Activated CD8-positive, alpha-beta memory T cell treated with anti-CD3 and anti-CD28 coated beads for 1 hour (primary cell): ENCODE measurements at regions not wholly inside any gene's neighbourhood (a gene's known extent, or its start where the extent isn't known, plus 50 kb on each side); places are given as distances from the start of the nearest gene placed in this dataset.

Experiments
- DNase-seq, 2 donors: peaks; one replicate each; pipeline ENCODE4 v3.0.0-alpha.2; 2020; ENCODE audit warnings: low read depth in 1 of 2; ENCODE audit errors: extremely low read depth in 1 of 2

DNA sequence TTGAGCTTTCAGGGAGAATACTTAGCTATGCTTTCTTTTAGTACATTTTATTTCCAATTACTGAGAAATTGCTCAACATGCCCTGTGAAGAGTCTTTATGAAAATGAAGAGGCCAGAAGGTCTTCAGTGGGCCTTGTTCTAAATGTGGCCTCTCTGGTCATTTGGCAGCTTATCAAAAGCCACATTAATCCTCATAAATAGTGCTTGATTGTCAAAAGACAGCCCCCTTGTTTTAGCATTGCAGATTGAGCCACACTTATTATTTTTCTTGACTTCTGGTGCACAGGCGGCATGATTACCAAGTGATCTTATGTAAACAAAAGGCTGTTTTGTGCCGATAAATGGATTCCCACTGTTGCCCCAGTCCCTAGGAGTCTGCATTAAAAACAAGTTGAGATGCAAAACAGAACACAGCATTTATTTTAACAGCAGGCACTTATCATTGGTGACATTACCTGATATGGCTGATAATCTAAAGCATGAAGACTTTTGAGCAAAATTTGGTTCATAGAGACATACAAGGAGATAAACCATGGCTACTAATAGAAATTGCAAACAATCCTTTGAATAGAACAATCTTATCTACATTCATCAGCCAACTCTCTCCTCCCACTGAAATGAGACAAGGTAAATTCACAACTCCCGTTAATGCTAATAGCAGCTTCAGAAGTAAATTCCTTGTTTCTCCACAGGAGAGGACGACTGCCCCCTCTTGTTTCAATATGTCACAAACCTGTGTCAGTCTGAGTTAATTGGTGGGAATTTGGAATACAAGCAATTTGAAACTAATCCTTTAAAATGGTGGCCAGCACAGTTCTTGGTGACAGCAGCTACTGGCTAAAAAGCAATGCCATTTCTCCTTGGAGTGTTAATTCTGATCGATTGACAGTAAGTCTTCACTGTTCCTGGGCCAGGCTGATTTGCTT lies 194.3 kb downstream of the NSUN3 start:
- DNase-seq: no peak

DNA sequence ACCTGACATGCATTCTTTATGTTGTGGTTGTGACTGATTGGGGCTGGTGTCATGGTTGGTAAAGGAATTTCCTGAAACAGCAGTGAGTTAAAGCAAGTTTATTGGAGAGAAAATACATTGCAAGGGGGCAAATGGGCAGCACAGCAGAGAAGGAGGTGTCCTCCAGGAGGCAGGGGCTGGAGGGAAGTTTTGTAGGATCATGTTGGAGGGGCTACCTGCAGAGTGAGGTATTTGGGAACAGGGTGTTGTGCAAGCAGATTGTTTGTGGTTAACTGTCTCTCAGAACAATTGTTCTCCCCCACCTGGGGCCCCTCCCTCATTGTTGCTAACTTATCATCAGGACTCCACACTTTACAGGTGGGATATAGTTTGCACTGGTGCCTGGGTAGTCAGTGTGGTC lies 196.0 kb downstream of the NSUN3 start:
- no peak for DNase-seq

DNA sequence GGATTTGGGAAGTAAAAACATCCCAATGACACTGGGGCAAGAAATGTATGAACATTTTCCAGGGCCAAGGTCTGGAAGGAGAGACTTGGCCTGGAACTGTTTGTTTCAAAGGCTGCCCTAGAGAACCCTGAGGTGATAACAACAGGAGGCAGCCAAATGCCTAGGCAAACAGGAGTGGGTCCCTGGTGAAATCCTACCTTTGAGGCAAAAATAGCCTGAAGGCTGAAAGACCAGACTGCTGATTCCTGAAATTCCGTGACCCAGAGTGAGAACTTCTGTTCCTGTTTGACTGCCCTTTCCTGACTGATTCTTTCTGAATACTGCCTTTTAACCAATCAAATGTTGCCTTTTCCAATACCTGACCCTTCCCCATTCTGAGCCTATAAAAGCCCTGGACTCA lies 196.4 kb downstream of the NSUN3 start:
- no peak for DNase-seq

DNA sequence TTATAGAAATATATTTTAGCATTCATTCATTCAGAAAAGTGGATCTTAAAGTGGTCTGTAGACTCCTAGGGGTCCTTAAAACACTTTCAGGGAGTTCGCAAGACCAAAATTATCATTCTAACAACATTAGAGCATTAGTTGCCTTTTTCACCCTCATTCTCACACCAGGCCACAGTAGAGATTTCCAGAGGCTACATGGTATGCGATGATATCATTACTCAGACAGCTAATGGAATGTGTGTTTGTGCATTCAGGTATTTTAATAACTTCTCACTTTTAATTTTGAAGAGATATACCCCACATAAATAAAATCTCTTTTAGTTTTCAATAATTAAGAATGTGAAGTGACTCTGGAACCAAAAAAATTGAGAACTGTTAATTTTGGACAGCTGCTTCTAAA lies 206.9 kb downstream of the NSUN3 start:
- no peak for DNase-seq

DNA sequence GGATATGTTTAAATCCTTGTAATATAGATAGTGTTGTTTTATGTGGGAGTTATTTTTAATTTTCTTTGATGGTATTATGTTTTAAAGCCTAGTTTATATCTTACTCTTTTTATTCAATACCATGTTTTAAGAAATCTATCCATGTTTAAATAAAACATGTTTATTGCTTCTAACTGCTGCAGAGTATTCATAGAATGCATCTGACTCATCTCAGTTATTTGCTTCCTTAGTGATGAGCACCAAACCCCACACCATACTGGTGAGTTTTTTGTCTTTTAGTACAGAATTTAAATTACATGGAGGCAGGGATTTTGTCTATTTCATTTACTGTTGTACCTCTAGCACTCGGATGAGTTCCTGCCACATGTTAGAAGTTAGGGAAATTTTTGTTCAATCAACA lies 209.2 kb downstream of the NSUN3 start:
- DNase-seq: no peak

DNA sequence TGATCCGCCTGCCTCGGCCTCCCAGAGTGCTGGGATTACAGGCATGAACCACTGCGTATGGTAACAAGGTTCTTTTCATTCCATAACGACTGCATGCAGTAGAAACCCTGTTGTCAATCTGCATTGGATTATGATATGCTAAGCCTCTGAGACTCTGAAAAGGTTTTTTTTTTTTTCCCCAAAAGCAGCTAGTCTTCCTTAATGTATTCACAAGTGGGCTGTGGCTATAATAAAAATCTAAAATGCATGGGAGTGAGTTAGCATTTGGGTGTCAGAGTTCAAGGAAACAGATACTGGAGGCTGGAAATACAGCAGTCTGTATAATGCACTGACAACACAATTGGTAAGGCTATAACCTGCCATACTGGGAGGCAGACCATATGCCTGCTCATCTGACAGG lies 218.1 kb downstream of the NSUN3 start:
- DNase-seq: no peak

DNA sequence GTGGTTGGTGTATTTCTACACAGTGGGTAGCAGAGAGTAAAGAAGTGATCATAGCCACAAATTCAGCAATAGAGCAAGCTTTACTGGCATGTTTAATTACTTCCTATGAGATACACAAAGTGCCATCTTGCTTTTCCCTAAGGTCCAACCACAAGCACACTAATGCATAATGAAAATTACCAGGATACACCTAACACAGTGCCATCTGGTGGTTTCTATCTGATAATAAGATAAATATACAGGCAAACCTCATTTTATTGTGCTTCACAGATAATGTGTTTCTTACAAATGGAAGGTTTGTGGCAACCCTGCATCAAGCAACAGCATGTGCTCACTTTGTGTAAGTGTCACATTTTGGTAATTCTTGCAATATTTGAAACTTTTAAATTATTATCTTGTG lies 223.0 kb downstream of the NSUN3 start:
- DNase-seq: no peak

DNA sequence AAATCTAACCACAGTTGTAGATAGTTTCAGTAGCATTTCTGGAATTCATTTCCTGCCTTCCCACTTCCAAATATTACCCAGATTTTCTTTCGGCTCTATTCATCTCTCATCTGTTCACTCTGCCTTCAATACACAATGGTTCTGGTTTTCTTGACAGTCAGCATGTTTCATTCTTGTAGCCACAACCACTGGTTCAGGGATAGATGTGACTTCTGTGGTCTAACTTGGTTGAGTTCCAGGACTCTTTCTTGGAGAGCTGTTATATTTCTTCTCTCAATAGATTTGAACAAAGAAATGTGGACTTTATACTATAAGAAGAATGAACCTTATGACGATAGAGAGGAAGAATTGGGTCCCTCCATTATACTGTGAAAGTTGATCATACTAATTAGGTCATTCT lies 228.8 kb downstream of the NSUN3 start:
- DNase-seq: no peak

DNA sequence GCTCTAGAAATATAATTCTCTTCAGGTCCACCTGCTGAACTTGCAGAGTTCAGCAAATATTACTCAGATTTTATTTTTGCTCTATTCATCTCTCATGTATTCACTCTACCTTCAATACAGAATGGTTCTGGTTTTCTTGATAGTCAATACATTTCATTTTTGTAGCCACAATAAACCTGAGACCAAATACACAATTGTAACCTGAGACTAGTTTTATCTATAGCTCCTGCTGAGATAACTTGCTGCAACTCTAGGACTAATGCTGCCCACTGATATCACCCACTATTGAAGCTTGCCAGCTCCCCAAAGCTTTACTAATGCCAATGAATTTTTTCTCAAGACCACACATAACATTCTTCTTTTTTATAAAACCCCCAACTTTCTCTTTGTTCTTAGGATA lies 229.3 kb downstream of the NSUN3 start:
- DNase-seq: no peak

DNA sequence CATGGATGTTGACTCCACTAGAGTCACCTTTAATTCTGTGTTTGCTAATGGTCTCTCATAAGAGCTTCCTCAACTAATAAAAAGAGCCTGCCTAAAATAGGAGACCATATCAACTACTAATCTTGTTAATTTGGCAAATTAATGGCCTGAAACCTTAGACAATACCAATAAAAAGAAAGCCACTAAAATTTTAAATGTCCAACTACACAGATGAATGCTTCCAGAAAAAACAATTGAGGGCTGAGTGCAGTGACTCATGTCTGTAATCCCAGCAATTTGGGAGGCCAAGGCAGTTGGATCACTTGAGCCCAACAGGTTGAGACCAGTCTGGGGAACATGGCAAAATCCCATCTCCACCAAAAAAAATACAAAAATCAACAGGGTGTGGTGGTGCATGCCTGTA lies 230.9 kb downstream of the NSUN3 start:
- no peak for DNase-seq

DNA sequence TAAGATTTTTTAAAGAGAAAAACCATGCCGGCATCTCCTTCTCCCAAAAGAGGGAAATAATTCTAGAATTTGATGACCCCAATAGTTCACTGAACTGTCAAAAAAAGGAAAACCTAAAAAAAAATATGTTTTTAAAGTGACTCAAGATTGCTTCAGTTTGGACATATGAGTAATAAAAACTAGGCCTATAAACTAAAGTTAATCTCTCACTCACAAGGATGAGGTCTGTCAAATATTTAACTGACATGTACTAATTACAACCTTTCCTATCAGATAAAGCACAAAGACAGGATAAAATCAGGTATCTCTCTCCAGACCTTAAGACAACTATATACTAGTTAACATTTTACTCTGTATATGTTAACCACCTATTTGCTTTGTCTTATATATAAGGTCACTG lies 231.9 kb downstream of the NSUN3 start:
- no peak for DNase-seq

DNA sequence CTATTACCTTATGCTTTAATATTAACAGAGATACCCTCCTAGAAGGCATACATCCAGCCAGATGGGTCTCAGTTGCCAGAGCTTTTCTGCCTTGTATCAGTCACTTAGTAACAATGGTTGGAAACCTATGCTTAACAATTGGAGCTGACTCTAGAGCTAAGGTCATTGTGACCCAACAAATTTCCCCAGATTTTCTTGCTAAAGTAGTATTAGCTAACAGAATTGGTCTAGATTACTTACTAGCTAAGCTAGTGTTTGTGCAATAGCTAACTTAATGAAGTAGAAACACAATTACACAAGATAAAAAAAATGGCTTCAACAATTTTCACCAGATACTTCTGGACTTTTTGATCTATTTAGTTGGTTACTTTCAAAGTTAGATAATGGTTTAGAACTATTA lies 236.9 kb downstream of the NSUN3 start:
- no peak for DNase-seq

DNA sequence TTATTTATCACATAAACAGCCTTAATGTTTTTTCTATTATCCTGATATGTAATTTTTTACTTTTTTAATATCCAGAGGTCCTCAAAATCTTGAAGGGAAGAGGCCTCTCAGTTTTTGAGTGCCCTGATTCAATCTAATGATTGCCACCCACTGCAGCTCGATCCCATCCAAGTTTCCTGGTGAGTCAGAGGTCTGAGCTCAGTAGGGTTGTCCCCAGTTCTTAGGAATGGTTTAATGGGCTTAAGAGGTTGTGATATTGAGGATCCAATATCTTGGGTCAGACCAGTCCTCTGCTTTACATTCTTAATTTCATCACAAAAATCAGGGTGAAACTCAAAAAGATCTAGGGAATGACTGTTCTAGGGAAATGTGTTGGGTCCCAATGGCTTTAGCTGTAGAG lies 238.5 kb downstream of the NSUN3 start:
- DNase-seq: no peak

DNA sequence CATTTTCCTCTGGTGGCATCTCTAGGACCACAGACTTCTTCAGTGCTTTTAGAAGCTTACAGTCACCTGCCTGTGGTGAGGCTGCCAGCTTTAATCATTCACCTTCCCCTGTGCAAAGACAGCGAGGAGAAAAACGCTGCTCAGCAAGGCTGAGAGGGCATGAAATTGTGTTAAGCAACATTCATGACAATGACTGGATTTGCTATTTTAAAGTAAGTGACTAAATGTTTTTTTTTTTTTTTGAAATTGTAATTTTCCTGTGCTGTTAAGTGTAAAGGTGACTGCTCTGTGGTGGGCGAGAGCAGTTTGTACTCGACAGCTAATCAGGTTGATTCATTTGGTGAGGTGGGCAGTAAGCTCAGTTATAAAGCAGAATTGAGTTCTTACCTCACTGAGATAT lies 240.4 kb downstream of the NSUN3 start:
- DNase-seq: no peak

DNA sequence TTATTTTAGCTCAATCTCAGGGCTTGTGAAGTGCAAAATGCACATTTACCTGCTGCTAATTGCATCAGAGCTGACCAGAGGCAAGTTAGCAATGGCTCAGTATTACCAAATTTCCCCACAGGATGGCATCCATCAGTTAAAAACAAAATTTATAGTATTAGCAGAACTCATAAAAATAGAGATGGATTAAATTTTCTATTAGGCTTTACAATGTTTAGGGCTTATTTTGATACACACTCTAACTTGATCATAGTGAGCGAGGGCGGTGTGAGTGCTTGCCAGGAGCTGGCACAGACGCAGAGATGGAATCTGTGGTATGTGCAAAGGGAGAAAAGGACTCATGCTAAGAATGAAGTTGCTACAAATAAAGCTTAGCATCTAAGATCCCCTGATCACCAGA lies 241.0 kb downstream of the NSUN3 start:
- DNase-seq: no peak

DNA sequence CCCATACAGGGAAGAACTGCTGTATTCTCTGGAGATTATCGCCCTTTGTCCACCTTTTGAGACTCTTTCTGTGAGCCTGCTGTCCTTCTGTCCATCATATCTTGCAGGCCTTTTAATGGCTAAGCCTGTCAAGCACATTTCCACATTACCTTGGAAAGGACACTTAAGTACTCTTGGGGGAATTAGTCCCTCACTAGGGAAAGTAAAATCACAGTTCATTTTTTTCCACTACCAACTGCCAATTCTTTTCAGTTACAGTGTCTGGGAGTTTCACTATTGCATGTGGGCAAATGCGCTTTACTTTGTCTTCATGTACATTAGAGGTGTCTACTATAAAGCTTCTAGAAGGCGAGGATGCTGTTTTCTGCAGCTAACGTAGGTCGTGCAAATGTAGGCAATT lies 242.1 kb downstream of the NSUN3 start:
- DNase-seq: no peak

DNA sequence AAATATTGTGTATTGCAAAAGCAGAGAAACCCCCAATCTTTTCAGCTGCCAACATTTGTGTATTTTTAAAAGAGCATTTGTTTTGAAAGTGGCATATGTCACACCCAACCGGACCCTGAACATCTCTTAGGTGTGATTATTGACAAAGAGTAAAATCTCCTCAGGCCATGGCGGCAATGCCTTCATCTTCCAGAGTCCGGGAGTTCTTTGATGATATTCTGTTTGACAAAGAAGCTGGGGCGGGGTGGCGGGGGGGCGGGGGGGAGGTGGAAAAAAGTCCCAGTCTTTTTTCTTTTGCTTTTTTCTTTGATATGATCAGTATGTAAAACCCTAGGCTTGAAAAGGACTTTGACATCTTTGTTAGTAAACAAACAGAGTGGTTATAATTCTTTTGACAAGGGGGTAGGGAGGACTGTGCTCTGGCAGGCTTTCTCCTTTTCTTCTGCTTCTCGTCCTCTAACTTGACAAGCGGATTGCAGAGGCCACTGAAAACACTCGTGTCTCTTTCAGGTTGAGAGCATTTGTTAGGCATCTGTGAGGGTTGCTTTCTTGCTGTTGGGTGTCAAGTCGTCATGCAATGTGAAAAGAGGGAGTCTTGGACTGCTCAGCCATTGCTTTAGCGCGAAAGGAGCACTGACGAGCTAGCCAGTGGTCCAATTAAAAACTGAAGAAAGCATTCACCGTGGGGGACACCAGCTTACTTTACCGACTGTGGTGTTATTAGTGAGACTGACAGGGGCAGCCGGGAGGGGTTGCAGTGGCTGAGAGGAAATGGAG lies 243.2 kb downstream of the NSUN3 start:
- DNase-seq: no peak

DNA sequence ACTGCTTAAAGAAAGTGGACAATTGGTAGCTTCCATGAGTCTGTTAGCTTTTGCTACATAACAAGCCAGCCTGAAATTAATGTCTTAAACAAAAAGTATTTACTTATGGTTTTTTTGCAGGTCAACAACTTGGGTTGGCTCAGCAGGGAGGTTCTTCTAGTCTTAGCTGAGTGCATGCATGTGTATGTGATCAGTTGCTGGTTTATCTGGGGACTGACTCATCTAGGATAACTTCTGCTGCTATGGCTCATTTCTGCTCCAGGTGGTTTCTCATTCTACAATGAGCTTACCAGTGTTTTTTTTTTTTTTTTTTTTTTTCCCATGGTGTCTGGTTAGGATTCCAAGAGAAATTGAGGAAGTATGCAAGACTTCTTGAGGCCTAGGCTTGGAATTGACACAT lies 244.7 kb downstream of the NSUN3 start:
- no peak for DNase-seq

DNA sequence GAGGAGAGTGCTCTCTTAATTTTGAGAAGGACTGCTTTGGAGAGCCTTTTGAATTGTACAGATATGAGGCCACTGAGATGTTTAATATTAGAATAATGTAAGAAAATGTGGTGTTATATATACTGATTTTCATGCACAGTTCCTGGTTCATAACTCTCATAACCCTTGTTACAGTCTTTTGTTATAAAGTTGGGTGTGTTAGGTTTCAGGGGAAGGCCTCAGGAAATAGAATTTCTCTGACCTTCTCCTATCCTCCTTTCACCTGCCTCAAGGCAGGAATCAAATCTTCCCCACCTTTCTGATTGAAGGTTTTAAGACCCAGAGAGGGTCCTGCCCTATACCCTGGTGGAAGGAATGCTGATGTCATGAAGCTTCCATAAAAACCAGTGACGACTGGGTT lies 245.9 kb downstream of the NSUN3 start:
- DNase-seq: no peak

DNA sequence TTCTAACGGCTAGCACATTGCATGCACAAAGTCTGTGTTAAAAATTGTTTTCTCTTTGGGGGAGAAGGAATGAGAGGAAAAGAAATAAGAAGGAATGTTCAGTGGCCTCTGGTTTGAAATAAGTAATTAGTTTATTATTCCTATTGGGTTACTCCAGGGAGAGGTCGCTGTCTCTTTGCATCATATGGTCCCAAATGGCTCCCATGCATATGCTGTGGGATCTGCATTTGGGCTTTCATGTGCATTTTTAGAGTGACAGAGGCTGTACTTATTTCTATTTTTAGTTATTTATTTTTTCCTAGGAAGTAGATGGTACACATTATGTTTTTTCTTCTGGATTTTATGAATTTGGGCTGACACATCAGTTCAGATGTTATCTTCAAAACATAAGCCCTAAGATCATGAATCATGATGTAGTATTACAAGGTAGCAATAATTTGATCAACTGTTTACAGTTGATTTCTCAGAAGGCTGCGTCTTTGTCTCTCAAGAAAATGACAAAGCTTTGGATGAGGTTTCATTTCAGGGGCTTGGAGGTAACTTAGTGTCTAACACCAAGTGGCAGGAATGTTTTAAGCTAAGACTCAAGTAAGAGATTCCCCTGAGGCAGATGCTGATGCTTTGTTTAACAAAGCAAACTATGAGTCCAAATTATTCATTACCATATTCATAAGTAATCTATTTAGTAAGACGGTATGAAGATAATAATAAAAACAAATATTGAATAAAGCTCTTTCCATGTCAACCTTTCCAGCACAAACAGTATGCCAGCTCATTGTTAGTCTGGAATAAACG lies 247.7 kb downstream of the NSUN3 start:
- DNase-seq: no peak

DNA sequence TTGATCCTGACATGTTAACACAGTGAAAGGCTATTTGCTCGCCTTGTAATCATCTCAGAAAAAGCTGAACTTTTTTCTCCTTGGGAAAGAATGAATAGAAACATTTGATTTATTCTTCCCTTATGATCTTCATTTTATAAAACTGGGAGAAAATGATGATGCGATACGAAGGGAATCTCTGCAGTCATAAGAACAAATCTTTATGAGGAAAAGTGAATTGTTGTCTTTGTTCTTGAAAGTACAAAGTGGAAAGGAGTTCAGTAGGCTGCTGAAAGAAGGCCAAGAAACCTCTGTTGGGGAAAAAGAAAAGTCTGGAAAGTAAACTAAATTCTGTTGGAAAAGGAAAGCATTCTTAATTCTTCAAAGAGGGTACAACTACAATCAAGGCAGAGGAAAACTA lies 248.8 kb downstream of the NSUN3 start:
- DNase-seq: no peak
